T-helper 1 cell treated with Interleukin-12 subunit alpha and Interleukin-12 subunit beta and Interleukin-4 antibody, amounts not matched to agents 30 ng/mL and 1 ng/mL, for 36 hours (primary cell): ENCODE measurements at regions not wholly inside any gene's neighbourhood (a gene's known extent, or its start where the extent isn't known, plus 50 kb on each side); places are given as distances from the start of the nearest gene placed in this dataset.
"Not testable (repeated sequence)": the region's sequence is repeated elsewhere in the genome, so short reads cannot be mapped to it uniquely, and the experiment has no call there.

ENCODE experiments used
- intact Hi-C: fragments of 100-400 bp; cut with micrococcal nuclease; formaldehyde crosslinking; loops from one replicate; pipeline ENCODE4 v1.15.1; 2024

GRCh38 chr14:55843718-55844403, 263.9 kb downstream of the KTN1 start:
- intact Hi-C loops, result loop anchor here (10.0 kb wide), 1 partner anchor 109 kb away; no protein-coding TSS in a partner anchor

GRCh38 chr14:55845963-55846825, 266.2 kb downstream of the KTN1 start:
- intact Hi-C loops, result loop anchor here (10.0 kb wide), 1 partner anchor 111 kb away; no protein-coding TSS in a partner anchor

GRCh38 chr14:55846826-55847446, 266.9 kb downstream of the KTN1 start:
- intact Hi-C loops, result loop anchor here (10.0 kb wide), 1 partner anchor 112 kb away; no protein-coding TSS in a partner anchor

GRCh38 chr14:55847766-55848165, 267.8 kb downstream of the KTN1 start:
- intact Hi-C loops, result loop anchor here (10.0 kb wide), 1 partner anchor 113 kb away; no protein-coding TSS in a partner anchor

- intact Hi-C loops, result loop anchor here (10.0 kb wide), 1 partner anchor 114 kb away; no protein-coding TSS in a partner anchor
Observed at GRCh38 chr14:55848964-55849363, 269.0 kb downstream of the KTN1 start.

GRCh38 chr14:55849833-55850232, 268.4 kb upstream of the PELI2 start:
- intact Hi-C loops, result loop anchor here (10.0 kb wide), 1 partner anchor 115 kb away; no protein-coding TSS in a partner anchor

GRCh38 chr14:55850825-55851241, 267.4 kb upstream of the PELI2 start:
- intact Hi-C loops, result no loop called here

GRCh38 chr14:55851301-55851700, 266.9 kb upstream of the PELI2 start:
- intact Hi-C loops, result no loop called here

- intact Hi-C loops, result no loop called here
Observed at GRCh38 chr14:55851961-55852360, 266.2 kb upstream of the PELI2 start.

GRCh38 chr14:55855751-55856150, 262.5 kb upstream of the PELI2 start:
- intact Hi-C loops, result no loop called here

GRCh38 chr14:55858604-55859003, 259.6 kb upstream of the PELI2 start:
- intact Hi-C loops, result no loop called here

GRCh38 chr14:55861561-55861960, 256.6 kb upstream of the PELI2 start:
- intact Hi-C loops, result not testable (repeated sequence)

- intact Hi-C loops, result loop anchor here (1.0 kb wide), 3 partner anchors 475 to 609 kb away; no protein-coding TSS in a partner anchor
Observed at GRCh38 chr14:55864890-55865655, 253.1 kb upstream of the PELI2 start.

GRCh38 chr14:55867311-55867710, 250.9 kb upstream of the PELI2 start:
- intact Hi-C loops, result no loop called here

GRCh38 chr14:55867719-55868118, 250.5 kb upstream of the PELI2 start:
- intact Hi-C loops, result no loop called here

GRCh38 chr14:55869397-55870049, 248.7 kb upstream of the PELI2 start:
- intact Hi-C loops, result no loop called here

GRCh38 chr14:55873169-55873568, 245.0 kb upstream of the PELI2 start:
- intact Hi-C loops, result no loop called here

GRCh38 chr14:55874785-55875184, 243.4 kb upstream of the PELI2 start:
- intact Hi-C loops, result no loop called here

GRCh38 chr14:55877942-55878341, 240.3 kb upstream of the PELI2 start:
- intact Hi-C loops, result no loop called here

GRCh38 chr14:55881577-55882241, 236.5 kb upstream of the PELI2 start:
- intact Hi-C loops, result no loop called here
